ENCODE measurements at regions not wholly inside any gene's neighbourhood (a gene's known extent, or its start where the extent isn't known, plus 50 kb on each side); places are given as distances from the start of the nearest gene placed in this dataset.

- DNase-seq: no peak
These were observed 1296.5 kb downstream of the TMEM121 start for GRCh38 chr14:106822905-106823304.

- no peak for DNase-seq
These were observed 1297.2 kb downstream of the TMEM121 start for GRCh38 chr14:106823552-106823951.

GRCh38 chr14:106826833-106827369 lies 1300.5 kb downstream of the TMEM121 start:
- no peak for DNase-seq

GRCh38 chr14:106831322-106831720 lies 1304.9 kb downstream of the TMEM121 start:
- DNase-seq: peak; percentile 70 to 79

- no peak for DNase-seq
These were observed 1311.5 kb downstream of the TMEM121 start for GRCh38 chr14:106837870-106838269.

- DNase-seq: no peak
These were observed 1312.8 kb downstream of the TMEM121 start for GRCh38 chr14:106838991-106839769.

- DNase-seq: no peak
These were observed 1313.9 kb downstream of the TMEM121 start for GRCh38 chr14:106840258-106840657.

GRCh38 chr14:106840991-106841390 lies 1314.6 kb downstream of the TMEM121 start:
- DNase-seq: no peak

GRCh38 chr14:106841701-106842100 lies 1315.3 kb downstream of the TMEM121 start:
- DNase-seq: no peak

GRCh38 chr14:106842687-106843086 lies 1316.3 kb downstream of the TMEM121 start:
- no peak for DNase-seq

GRCh38 chr14:106843386-106843785 lies 1317.0 kb downstream of the TMEM121 start:
- no peak for DNase-seq

GRCh38 chr14:106843951-106844483 lies 1317.6 kb downstream of the TMEM121 start:
- no peak for DNase-seq

GRCh38 chr14:106844608-106845285 lies 1318.4 kb downstream of the TMEM121 start:
- DNase-seq: peak; percentile 32 to 47

- peak; percentile 30 to 33 for DNase-seq
These were observed 1319.1 kb downstream of the TMEM121 start for GRCh38 chr14:106845286-106846087.

- DNase-seq: no peak
These were observed 1319.8 kb downstream of the TMEM121 start for GRCh38 chr14:106846218-106846617.

- DNase-seq: no peak
These were observed 1322.1 kb downstream of the TMEM121 start for GRCh38 chr14:106848330-106849121.

- DNase-seq: no peak
These were observed 1324.8 kb downstream of the TMEM121 start for GRCh38 chr14:106850913-106851825.

GRCh38 chr14:106872611-106873446 lies 1346.4 kb downstream of the TMEM121 start:
- peak; percentile 89 to 92 for DNase-seq

- no peak for DNase-seq
These were observed 1348.0 kb downstream of the TMEM121 start for GRCh38 chr14:106874350-106874749.

GRCh38 chr14:106875503-106875902 lies 1349.1 kb downstream of the TMEM121 start:
- DNase-seq: peak in 1 of 2 donors; percentile 52

All from stimulated activated CD4-positive, alpha-beta T cell treated with anti-CD3 and anti-CD28 coated beads, Interleukin-2, amount 100 ng/mL, for 48 hours (primary cell).